GM12878 (cell line): ENCODE measurements at regions not wholly inside any gene's neighbourhood (a gene's known extent, or its start where the extent isn't known, plus 50 kb on each side); places are given as distances from the start of the nearest gene placed in this dataset.

Source experiments
- ATAC-seq: fragments of 200-7000 bp; cut with Tn5 transposase; 3 replicates; pipeline ENCODE4 v1.9.1; 2020; ENCODE audit warnings: mild to moderate bottlenecking, moderate library complexity
- BruUV-seq: library from RNA; stranded (reverse); fragments of 400-500 nt; replicated peaks from 2 replicates; lab custom pipeline; 2021; lab: Mats Ljungman, UMichigan
- CTCF ChIA-PET: fragments of 300-600 bp; sonication (Branson Sonifier 250); formaldehyde crosslinking; extraction: SDS; loops from one replicate; lab custom pipeline; 2021; ENCODE audit warnings: inconsistent platforms; lab: Yijun Ruan, JAX
- POLR2A ChIA-PET: fragments of 350-600 bp; formaldehyde crosslinking; extraction: SDS; loops from one replicate; lab custom pipeline; 2021; ENCODE audit warnings: inconsistent platforms; lab: Charles Lee
- RAD21 ChIA-PET: fragments of 300-600 bp; sonication (Branson Sonifier 250); formaldehyde crosslinking; loops from one replicate; lab custom pipeline; 2023; ENCODE audit warnings: antibody characterized with exemption; ENCODE audit not compliant: unreplicated experiment; lab: Charles Lee
- SMC1A ChIA-PET: fragments of 300-600 bp; sonication (Branson Sonifier 250); formaldehyde crosslinking; loops from one replicate; lab custom pipeline; 2023; ENCODE audit not compliant: unreplicated experiment, uncharacterized antibody; lab: Charles Lee
- DNase-seq: peaks from one replicate; pipeline ENCODE4 v3.0.0-alpha.2; 2011; ENCODE audit warnings: low read depth, low spot score
- FAIRE-seq: peaks from 3 replicates; lab custom pipeline; 2011; peaks lifted over from hg19 to GRCh38; lab: Jason Lieb, UNC
- H2AFZ ChIP-seq: 2 replicates; pipeline ENCODE4 v1.6.0; 2011; ENCODE audit warnings: low read depth, low read length, control low read depth; ENCODE audit not compliant: control insufficient read depth
- H3K27ac ChIP-seq: 2 replicates; pipeline ENCODE4 v1.5.1; 2011; ENCODE audit warnings: control low read depth; ENCODE audit not compliant: control insufficient read depth, insufficient read depth
- H3K27me3 ChIP-seq, 2 experiments: replicated peaks in 1 of 2; 2 replicates each; pipeline versions ENCODE4 v1.6.0 to v1.6.1; 2011; ENCODE audit warnings: low read length in 1 of 2; ENCODE audit not compliant: control insufficient read depth in 2 of 2, insufficient read depth in 2 of 2
- H3K36me3 ChIP-seq, 2 experiments: 2 replicates each; pipeline ENCODE4 v1.5.1; 2011; ENCODE audit warnings: low read length in 1 of 2; ENCODE audit not compliant: control insufficient read depth in 2 of 2, insufficient read depth in 2 of 2
- H3K4me1 ChIP-seq: 2 replicates; pipeline ENCODE4 v1.6.1; 2011; ENCODE audit warnings: mild to moderate bottlenecking, low read length, moderate library complexity, mixed read lengths; ENCODE audit not compliant: control insufficient read depth, insufficient read depth
- H3K4me2 ChIP-seq: 2 replicates; pipeline ENCODE4 v1.6.0; 2011; ENCODE audit warnings: control low read depth; ENCODE audit not compliant: control insufficient read depth, insufficient read depth
- H3K4me3 ChIP-seq: fragments of 200-600 bp; sonication (generic); 2 replicates; pipeline ENCODE4 v1.5.1; 2016
- H3K79me2 ChIP-seq: 2 replicates; pipeline ENCODE4 v1.6.0; 2011; ENCODE audit warnings: low read length; ENCODE audit not compliant: control insufficient read depth, insufficient read depth
- H3K9ac ChIP-seq: 2 replicates; pipeline ENCODE4 v1.8.0; 2011; ENCODE audit warnings: low read length, control low read depth, mixed read lengths; ENCODE audit not compliant: control insufficient read depth, insufficient read depth
- H3K9me3 ChIP-seq: replicated peaks from 3 replicates; pipeline ENCODE4 v1.5.1; 2011; ENCODE audit warnings: mild to moderate bottlenecking, low read length; ENCODE audit not compliant: control insufficient read depth, insufficient read depth
- H4K20me1 ChIP-seq: 2 replicates; pipeline ENCODE4 v1.6.0; 2011; ENCODE audit not compliant: control insufficient read depth, insufficient read depth
- ZNF217 ChIP-seq: fragments of 450-650 bp; IDR thresholded peaks from 2 replicates; pipeline ENCODE4 v1.6.1; 2017; ENCODE audit warnings: antibody characterized with exemption, mild to moderate bottlenecking
- WGBS: methylation state at CpG from one replicate; pipeline ENCODE4 v1.1.6; 2016; ENCODE audit warnings: low lambda C conversion rate; ENCODE audit not compliant: insufficient replicate concordance, insufficient coverage; ENCODE audit errors: missing lambda C conversion rate; 5-methylcytosine and 5-hydroxymethylcytosine counted together
- in situ Hi-C: fragments of 300-500 bp; cut with MboI; formaldehyde crosslinking; loops from 9 replicates; pipeline ENCODE4 v1.14.3; 2018; ENCODE audit warnings: mixed read lengths
- intact Hi-C: fragments of 100-400 bp; cut with micrococcal nuclease; formaldehyde crosslinking; loops from one replicate; pipeline ENCODE4 v1.14.2; 2022; ENCODE audit not compliant: unreplicated experiment
- TF ChIP-seq, protein P1 (sequence below): fragments of 450-650 bp; formaldehyde crosslinking; IDR thresholded peaks from 2 replicates; pipeline ENCODE4 v1.4.0; 2020; ENCODE audit warnings: mild to moderate bottlenecking, moderate library complexity
- TF ChIP-seq, protein P2 (sequence below): IDR thresholded peaks from 2 replicates; pipeline ENCODE4 v1.6.1; 2012; ENCODE audit warnings: mild to moderate bottlenecking, low read depth, low read length

DNA sequence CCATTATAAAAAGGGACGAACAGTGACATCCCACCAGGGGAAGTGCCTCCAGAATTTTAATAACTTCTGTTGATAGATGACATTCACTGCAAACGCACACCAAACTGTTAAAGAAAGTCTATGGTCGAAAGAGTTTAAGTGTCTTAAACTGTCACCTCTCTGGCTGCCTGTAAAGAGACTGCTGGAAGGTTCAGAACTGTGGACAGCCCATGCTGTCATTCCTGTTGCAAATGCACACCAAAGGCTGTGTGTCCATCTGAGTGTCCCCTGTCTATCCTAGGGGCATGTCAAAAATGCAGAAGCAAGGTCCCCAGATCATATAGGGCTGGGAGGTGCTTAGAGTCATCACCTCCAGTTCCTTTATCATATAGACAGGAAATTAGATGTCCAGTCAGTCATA lies 171.8 kb downstream of the CYRIA start:
- no peak for ATAC-seq
- POLR2A ChIA-PET, result no interaction called here
- H3K4me3 ChIP-seq, result no peak overlapping the region
- no peaks in the 10 kb centered on the region for H3K36me3 ChIP-seq
- H3K4me2 ChIP-seq, result no peak overlapping the region
- FAIRE-seq, result no peak
- RAD21 ChIA-PET, result no interaction called here
- BruUV-seq, result no TSS peak
- no peaks in the 10 kb centered on the region for H3K4me1 ChIP-seq
- in situ Hi-C loops, result no loop called here
- SMC1A ChIA-PET, result no interaction called here
- TF ChIP-seq, protein P1, sequence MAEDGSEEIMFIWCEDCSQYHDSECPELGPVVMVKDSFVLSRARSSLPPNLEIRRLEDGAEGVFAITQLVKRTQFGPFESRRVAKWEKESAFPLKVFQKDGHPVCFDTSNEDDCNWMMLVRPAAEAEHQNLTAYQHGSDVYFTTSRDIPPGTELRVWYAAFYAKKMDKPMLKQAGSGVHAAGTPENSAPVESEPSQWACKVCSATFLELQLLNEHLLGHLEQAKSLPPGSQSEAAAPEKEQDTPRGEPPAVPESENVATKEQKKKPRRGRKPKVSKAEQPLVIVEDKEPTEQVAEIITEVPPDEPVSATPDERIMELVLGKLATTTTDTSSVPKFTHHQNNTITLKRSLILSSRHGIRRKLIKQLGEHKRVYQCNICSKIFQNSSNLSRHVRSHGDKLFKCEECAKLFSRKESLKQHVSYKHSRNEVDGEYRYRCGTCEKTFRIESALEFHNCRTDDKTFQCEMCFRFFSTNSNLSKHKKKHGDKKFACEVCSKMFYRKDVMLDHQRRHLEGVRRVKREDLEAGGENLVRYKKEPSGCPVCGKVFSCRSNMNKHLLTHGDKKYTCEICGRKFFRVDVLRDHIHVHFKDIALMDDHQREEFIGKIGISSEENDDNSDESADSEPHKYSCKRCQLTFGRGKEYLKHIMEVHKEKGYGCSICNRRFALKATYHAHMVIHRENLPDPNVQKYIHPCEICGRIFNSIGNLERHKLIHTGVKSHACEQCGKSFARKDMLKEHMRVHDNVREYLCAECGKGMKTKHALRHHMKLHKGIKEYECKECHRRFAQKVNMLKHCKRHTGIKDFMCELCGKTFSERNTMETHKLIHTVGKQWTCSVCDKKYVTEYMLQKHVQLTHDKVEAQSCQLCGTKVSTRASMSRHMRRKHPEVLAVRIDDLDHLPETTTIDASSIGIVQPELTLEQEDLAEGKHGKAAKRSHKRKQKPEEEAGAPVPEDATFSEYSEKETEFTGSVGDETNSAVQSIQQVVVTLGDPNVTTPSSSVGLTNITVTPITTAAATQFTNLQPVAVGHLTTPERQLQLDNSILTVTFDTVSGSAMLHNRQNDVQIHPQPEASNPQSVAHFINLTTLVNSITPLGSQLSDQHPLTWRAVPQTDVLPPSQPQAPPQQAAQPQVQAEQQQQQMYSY (CRISPR knock-in tag), result no peak
- no peak for TF ChIP-seq ZNF217
- TF ChIP-seq, protein P2, sequence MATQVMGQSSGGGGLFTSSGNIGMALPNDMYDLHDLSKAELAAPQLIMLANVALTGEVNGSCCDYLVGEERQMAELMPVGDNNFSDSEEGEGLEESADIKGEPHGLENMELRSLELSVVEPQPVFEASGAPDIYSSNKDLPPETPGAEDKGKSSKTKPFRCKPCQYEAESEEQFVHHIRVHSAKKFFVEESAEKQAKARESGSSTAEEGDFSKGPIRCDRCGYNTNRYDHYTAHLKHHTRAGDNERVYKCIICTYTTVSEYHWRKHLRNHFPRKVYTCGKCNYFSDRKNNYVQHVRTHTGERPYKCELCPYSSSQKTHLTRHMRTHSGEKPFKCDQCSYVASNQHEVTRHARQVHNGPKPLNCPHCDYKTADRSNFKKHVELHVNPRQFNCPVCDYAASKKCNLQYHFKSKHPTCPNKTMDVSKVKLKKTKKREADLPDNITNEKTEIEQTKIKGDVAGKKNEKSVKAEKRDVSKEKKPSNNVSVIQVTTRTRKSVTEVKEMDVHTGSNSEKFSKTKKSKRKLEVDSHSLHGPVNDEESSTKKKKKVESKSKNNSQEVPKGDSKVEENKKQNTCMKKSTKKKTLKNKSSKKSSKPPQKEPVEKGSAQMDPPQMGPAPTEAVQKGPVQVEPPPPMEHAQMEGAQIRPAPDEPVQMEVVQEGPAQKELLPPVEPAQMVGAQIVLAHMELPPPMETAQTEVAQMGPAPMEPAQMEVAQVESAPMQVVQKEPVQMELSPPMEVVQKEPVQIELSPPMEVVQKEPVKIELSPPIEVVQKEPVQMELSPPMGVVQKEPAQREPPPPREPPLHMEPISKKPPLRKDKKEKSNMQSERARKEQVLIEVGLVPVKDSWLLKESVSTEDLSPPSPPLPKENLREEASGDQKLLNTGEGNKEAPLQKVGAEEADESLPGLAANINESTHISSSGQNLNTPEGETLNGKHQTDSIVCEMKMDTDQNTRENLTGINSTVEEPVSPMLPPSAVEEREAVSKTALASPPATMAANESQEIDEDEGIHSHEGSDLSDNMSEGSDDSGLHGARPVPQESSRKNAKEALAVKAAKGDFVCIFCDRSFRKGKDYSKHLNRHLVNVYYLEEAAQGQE, result peak; percentile 14; the same call in 1 of the 2 replicates
- H3K9me3 ChIP-seq, result no peaks in the 10 kb centered on the region
- intact Hi-C loops, result no loop called here
- no peaks in the 10 kb centered on the region for H4K20me1 ChIP-seq
- no peaks in the 10 kb centered on the region for H3K27me3 ChIP-seq
- no peak overlapping the region for H3K9ac ChIP-seq
- H2AFZ ChIP-seq, result no peak overlapping the region
- no peaks in the 10 kb centered on the region for H3K79me2 ChIP-seq
- H3K27ac ChIP-seq, result no peak overlapping the region
- CTCF ChIA-PET, result no interaction called here
- no peak for DNase-seq
- WGBS, result 2% methylated on average over 3 of the region's 3 CpGs
